Stimulated activated naive CD4-positive, alpha-beta T cell (primary cell): ENCODE measurements at regions not wholly inside any gene's neighbourhood (a gene's known extent, or its start where the extent isn't known, plus 50 kb on each side); places are given as distances from the start of the nearest gene placed in this dataset.

Experiments used
- DNase-seq, 6 experiments: peaks; one replicate each; lab custom pipeline; 2025; lab: John Stamatoyannopoulos, UW

DNA sequence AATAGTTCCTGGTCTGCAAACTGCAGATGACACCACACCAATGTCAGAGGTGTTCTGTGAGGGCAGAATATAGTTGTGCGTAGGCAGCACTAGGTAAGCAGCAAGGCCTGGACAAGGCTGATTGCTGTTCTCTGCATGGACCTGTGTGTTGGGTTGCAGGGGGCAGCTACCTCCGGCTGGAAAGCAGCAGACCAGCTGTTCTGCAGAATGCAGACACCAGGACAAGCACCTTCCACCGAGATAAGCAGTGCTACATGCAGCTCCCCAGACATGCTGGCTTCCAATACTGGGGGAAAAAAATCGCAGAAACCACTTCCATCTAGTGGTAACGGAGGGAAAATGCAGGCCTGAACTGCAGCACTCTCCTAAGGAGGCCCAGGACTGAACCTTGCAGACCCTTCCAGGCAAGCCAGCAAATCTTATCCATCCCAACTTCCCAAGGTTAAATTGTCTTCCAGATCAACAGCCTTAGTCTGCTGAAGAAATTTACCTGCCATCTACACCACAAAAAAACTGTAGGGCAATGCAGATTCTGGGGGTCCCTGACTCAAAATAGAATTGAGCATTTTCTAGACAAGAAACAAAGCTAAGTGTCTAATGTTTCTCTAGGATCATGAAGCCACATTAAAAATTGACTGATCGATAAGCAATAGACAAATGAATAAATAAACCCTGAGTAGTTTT, 50.5 kb upstream of the COBL start:
- no peak for DNase-seq
